GM19395 (cell line): ENCODE measurements at regions not wholly inside any gene's neighbourhood (a gene's known extent, or its start where the extent isn't known, plus 50 kb on each side); places are given as distances from the start of the nearest gene placed in this dataset.
A peak's percentile ranks its signal among the peaks of the same experiment; 100 is the strongest.
"Not testable (repeated sequence)": the region's sequence is repeated elsewhere in the genome, so short reads cannot be mapped to it uniquely, and the experiment has no call there.

Experiments used
- ATAC-seq: cut with Tn5 transposase; IDR thresholded peaks from one replicate; pipeline ENCODE4 v1.9.1; 2021; ENCODE audit warnings: mild to moderate bottlenecking, moderate library complexity; ENCODE audit not compliant: unreplicated experiment

DNA sequence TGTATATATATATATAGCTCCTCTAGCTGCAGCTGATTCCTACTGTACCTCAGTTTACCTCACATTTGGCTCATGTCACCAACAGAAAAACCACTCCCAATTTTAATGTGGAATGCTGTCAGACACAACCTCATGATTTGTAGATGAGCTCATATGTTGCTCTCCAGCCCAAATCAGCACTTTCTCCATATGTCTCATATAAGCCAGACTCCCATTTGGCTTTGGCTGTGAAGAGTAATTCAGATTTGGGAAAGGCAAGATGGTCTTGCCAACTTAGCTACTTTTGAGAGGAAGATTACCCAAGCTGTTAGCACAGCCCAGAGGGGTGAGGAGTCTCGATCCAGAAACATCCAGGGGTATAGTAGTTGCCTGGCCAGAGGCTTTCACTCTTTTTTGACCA lies 342.2 kb upstream of the NT5E start:
- no peak for ATAC-seq

DNA sequence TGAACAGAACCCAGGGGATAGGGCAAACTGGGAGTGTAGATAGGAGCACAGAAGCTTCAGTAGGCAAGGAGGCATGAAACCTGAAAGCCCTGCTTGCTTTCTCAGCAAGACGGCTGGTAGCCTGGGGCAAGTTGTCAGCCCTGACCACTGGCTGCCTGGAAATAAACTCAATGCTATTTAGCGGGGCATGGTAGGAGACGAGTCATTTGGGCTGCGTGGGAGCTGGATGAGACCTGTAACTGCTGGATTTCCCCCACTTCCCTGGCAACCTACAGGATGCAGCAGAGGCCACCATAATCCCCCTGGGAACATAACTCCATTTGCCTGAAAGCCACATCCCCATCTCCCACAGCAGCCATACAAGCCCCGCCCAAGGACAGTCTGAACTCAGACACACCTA lies 332.6 kb upstream of the TBX18 start:
- no peak for ATAC-seq

DNA sequence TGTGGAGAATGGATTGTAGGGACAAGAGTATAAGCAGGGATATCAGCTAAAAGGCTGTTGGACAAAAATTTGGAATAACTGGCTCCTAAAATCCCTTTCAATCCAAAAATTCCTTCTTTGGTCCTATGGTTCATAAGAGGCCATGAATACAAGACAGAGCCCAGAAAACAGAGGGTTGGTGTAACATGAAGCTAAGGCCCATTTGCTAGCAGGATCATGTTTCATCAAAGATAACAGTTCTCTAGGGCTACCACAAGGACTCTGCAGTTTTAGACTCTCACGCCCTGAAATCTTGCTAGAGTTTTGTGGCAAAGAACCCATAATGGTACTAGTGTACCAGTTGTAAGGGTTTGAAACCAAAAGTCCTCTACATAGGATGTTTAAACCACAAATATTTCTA lies 327.8 kb upstream of the TBX18 start:
- no peak for ATAC-seq

GRCh38 chr6:85089255-85089654 lies 324.9 kb upstream of the TBX18 start:
- no peak for ATAC-seq

DNA sequence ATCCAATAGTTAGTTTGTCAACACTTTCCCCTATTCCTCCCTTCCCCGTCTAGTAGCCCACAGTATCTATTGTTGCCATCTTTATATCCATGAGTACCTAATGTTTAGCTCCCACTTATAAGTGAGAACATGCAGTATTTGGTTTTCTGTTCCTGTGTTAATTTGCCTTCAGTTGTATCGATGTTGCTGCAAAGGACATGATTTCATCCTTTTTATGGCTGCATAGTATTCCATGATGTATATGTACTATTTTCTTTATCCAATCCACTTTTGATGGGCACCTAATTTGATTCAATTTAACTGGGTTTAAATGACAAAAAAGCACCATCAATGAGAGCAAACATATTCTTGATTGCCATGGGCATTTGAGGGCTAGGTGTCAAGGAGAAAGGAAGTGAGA lies 321.5 kb upstream of the TBX18 start:
- no peak for ATAC-seq

DNA sequence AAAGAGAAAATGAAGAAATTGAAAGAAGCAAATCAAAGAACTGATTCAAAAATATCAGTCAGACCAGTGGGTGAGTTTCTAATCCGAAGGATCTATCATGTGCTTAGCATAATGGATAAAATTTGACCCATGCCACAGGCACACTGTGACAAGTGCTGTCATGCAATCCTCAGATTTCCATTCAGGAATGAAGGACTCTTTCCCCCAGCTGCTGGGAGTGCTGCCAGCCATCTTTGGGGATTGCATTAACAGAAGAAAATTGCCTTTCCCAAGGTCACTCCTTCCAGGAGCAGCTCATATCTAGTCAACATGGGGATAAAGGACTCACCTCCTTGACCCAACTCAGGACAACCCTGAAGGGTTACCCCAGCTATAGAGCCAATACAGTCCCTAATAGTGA lies 316.7 kb upstream of the TBX18 start:
- ATAC-seq = no peak

- no peak for ATAC-seq
Observed at GRCh38 chr6:85079761-85080160, 315.4 kb upstream of the TBX18 start.

GRCh38 chr6:85078058-85078457 lies 313.7 kb upstream of the TBX18 start:
- no peak for ATAC-seq

DNA sequence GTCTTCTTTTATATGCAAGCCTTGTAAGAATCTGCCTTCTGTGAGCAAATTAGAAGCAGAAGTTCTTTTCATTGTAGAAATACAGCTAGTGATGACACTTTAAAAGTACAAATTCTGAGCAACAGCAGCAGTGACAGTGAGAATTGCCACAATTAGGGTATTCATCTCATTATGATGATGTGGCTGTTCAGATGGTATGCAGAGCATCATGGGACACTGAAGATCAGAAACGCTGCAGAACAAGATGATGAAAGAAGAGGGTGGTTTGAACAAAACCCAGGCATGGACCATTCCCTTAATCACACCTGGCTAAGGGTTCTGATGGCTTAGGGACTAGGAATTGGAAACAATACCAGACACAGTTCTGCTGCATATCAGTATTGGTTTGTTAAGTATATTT lies 312.7 kb upstream of the TBX18 start:
- no peak for ATAC-seq

DNA sequence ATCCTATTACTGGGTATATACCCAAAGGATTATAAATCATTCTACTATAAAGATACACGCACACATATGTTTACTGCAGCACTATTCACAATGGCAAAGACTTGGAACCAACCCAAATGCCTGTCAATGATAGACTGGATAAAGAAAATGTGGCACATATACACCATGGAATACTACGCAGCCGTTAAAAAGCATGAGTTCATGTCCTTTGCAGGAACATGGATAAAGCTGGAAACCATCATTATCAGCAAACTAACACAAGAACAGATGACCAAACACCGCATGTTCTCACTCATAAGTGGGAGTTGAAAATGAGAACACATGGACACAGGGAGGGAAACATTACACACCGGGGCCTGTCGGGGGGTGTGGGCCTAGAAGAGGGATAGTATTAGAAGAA lies 307.4 kb upstream of the TBX18 start:
- not testable (repeated sequence) for ATAC-seq

- no peak for ATAC-seq
Observed at GRCh38 chr6:85069577-85069976, 305.2 kb upstream of the TBX18 start.

GRCh38 chr6:85068221-85068620 lies 303.8 kb upstream of the TBX18 start:
- ATAC-seq = no peak

DNA sequence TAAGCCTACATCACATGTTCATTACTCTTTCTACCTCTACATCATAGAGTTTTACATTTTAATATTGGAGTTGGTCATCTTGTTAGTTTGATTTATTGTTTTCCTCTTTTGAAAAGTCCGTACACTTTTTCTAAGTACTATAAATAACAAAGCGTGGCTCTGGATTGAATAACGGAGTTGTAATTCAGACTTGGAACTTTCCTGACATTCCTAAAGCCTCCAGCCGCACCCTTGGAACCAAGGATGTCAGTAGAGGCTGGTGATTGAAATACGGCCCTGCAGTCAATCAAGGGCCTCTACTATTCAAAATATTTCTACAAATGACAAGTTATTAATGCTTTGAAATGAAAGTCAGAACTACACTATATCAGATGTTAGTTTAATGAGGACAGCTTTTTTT lies 301.9 kb upstream of the TBX18 start:
- no peak for ATAC-seq

- ATAC-seq = no peak
Observed at GRCh38 chr6:85065831-85066230, 301.4 kb upstream of the TBX18 start.

GRCh38 chr6:85063611-85064010 lies 299.2 kb upstream of the TBX18 start:
- no peak for ATAC-seq

GRCh38 chr6:85062884-85063283 lies 298.5 kb upstream of the TBX18 start:
- no peak for ATAC-seq

GRCh38 chr6:85058806-85059205 lies 294.4 kb upstream of the TBX18 start:
- no peak for ATAC-seq

DNA sequence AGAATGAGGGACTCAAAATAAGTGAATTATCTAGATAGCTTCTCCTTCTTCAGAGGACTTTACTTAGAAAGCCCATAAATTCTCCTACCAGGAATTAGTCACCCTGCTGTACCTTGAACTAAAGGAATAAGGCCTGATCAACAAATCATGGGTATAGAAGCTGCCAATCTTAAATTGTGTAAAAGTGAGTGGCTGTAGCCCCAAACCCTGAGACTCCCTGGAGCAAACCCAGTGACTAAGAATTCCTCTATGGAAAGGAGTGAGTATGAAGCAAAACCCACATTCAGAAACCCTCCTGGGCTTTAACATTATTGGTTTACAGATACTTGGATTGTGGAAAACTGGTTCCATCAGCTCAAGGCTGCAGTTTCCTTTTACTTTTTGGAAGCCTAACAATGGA lies 285.8 kb upstream of the TBX18 start:
- ATAC-seq = no peak

DNA sequence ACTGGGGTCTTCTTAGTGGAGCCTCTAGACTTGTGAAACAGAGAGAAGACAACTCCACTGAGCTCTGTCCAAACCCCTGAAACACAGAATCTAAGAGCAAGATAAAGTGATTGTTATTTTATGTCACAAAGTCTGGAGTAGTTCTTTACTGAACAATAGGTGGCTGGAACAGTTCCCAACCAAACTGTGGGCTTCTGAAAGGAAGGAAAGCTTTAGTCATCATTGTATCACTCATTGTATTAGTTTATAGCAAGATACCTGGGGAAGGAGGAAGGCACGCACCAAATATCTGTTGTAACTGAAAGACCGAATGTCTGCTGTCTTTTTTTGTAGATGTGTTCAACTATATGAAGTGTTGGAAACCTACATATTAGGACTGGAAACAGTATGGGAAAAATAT lies 284.9 kb upstream of the TBX18 start:
- ATAC-seq = no peak

- no peak for ATAC-seq
Observed at GRCh38 chr6:85047818-85048217, 283.4 kb upstream of the TBX18 start.

- ATAC-seq = not testable (repeated sequence)
Observed at GRCh38 chr6:85045767-85046166, 281.4 kb upstream of the TBX18 start.

- ATAC-seq = no peak
Observed at GRCh38 chr6:85044361-85044760, 280.0 kb upstream of the TBX18 start.

DNA sequence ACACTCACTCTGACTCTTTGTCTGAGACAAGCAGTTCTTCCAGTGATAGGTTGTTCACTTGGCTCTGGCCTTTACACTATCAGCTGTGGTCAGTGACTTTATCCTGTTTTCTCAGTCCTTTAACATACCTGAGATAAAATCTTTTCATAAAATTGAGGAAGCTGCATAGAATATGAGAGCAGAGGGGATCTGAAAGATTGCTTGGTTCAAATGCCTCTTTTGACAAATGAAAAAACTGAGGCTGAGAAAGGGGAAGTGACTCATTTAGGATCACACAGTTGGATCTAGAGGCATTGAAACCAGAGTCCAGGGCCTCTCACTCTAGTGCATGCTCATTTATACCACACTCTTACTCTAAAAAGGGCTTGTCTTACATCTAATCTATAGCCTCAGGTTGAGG lies 277.0 kb upstream of the TBX18 start:
- ATAC-seq = peak; percentile 92

DNA sequence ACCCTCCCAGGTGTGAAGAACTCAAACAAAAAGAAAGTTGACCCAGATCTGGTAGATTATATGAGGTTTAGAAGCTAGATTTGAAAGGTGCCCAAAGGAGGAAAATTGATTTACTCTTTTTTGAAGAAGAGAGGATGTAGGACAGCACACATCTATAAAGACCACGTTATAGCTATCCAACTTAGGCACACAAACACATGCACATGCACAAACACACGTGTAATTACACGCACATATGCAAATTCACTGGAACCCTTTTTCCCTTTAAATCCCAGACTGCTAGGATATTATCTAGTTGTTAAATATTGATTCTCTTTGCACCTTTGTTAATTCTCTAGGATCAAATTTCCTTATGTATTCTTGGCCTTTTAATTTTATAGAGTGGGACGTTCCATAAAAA lies 272.8 kb upstream of the TBX18 start:
- no peak for ATAC-seq
